ENCODE measurements at regions not wholly inside any gene's neighbourhood (a gene's known extent, or its start where the extent isn't known, plus 50 kb on each side); places are given as distances from the start of the nearest gene placed in this dataset.
"Not testable (repeated sequence)": the region's sequence is repeated elsewhere in the genome, so short reads cannot be mapped to it uniquely, and the experiment has no call there.

GRCh38 chrX:46184749-46185148 lies 360.5 kb downstream of the ZNF674 start:
- Histone ChIP-seq H3K4me3 (no peak overlapping the region), H3K4me1 (no peaks in the 10 kb centered on the region), H3K27me3 (no peaks in the 10 kb centered on the region), H3K36me3 (no peaks in the 10 kb centered on the region), H3K27ac (no peak overlapping the region), H3K9me3 (no peaks in the 10 kb centered on the region)
- ATAC-seq: no peak
- WGBS, 2 donors (ENCODE audit: low coverage in 1 of 2): 50 to 65% methylated on average over 2 of the region's 2 CpGs
- TF ChIP-seq POLR2A (IDR thresholded peaks at IDR 0.05) (no peak), CTCF (IDR thresholded peaks at IDR 0.05) (no peak), POLR2AphosphoS5 (IDR thresholded peaks at IDR 0.05) (no peak), EP300 (IDR thresholded peaks at IDR 0.05) (no peak)

GRCh38 chrX:46180258-46180687 lies 364.9 kb downstream of the ZNF674 start:
- Histone ChIP-seq H3K27ac (no peak overlapping the region), H3K4me1 (no peaks in the 10 kb centered on the region), H3K36me3 (no peaks in the 10 kb centered on the region), H3K9me3 (no peaks in the 10 kb centered on the region), H3K4me3 (no peak overlapping the region), H3K27me3 (no peaks in the 10 kb centered on the region)
- no peak for ATAC-seq
- 80% methylated on average over 1 of the region's 3 CpGs; no CpG with 5 or more reads in 1 of the 2 donors for WGBS, 2 donors (ENCODE audit: low coverage in 1 of 2)
- TF ChIP-seq EP300 (IDR thresholded peaks at IDR 0.05): no peak
- TF ChIP-seq POLR2A (IDR thresholded peaks at IDR 0.05): no peak
- TF ChIP-seq POLR2AphosphoS5 (IDR thresholded peaks at IDR 0.05): no peak

GRCh38 chrX:46179748-46180147 lies 365.5 kb downstream of the ZNF674 start:
- WGBS, 2 donors (ENCODE audit: low coverage in 1 of 2): 43% methylated on average over 1 of the region's 3 CpGs; no CpG with 5 or more reads in 1 of the 2 donors
- Histone ChIP-seq H3K9me3 (no peaks in the 10 kb centered on the region), H3K4me3 (no peak overlapping the region), H3K4me1 (no peaks in the 10 kb centered on the region), H3K27ac (no peak overlapping the region), H3K27me3 (no peaks in the 10 kb centered on the region), H3K36me3 (no peaks in the 10 kb centered on the region)
- TF ChIP-seq EP300 (IDR thresholded peaks at IDR 0.05) (no peak), POLR2AphosphoS5 (IDR thresholded peaks at IDR 0.05) (no peak), POLR2A (IDR thresholded peaks at IDR 0.05) (no peak), CTCF (IDR thresholded peaks at IDR 0.05) (no peak)
- ATAC-seq: no peak

DNA sequence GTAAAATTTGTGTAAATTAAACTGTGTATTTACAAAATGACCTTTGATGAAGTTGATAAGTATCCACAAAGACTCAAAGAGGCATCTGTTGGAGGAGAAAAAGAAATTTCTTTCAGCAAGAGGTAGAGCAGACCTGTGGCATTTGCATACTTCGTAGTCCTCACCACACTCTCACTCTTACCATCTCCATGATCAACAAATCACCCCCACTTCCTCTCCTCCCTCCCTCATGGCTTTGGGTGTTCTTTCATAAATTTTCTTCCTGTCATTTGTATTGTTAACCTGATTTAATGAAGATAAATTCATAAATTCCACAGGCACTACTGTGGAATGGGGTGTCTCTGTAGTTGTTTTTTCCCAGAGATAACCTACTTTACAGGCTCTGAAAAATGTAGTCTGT lies 366.5 kb downstream of the ZNF674 start:
- Histone ChIP-seq H3K9me3 (no peaks in the 10 kb centered on the region), H3K27ac (no peak overlapping the region), H3K27me3 (no peaks in the 10 kb centered on the region), H3K4me3 (no peak overlapping the region), H3K4me1 (no peaks in the 10 kb centered on the region), H3K36me3 (no peaks in the 10 kb centered on the region)
- 54 to 63% methylated on average over 1 of the region's 1 CpG for WGBS, 2 donors (ENCODE audit: low coverage in 1 of 2)
- ATAC-seq: no peak
- TF ChIP-seq POLR2AphosphoS5 (IDR thresholded peaks at IDR 0.05): no peak
- no peak for TF ChIP-seq CTCF (IDR thresholded peaks at IDR 0.05)
- TF ChIP-seq POLR2A (IDR thresholded peaks at IDR 0.05): no peak
- no peak for TF ChIP-seq EP300 (IDR thresholded peaks at IDR 0.05)

DNA sequence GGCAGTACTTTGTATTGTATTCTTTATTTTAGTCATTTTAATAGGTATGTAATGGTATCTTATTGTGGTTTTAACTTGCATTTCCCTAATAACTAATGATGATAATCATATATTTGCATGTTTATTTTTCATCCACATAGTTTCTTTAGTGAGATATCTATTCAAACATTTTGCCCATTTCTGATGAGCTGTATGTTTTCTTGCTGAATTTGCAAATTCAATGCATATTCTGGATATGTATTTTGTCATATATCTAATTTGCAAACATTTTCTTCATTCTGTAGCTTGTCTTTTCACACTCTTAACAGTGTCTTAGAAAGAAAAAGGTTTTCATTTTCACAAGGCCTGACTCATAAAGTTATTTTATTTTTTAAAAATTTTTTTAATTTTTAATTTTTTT lies 372.1 kb downstream of the ZNF674 start:
- Histone ChIP-seq H3K4me3 (no peak overlapping the region), H3K27ac (no peak overlapping the region), H3K9me3 (no peaks in the 10 kb centered on the region), H3K36me3 (no peaks in the 10 kb centered on the region), H3K4me1 (no peaks in the 10 kb centered on the region), H3K27me3 (no peaks in the 10 kb centered on the region)
- no peak for TF ChIP-seq EP300 (IDR thresholded peaks at IDR 0.05)
- no peak for TF ChIP-seq POLR2A (IDR thresholded peaks at IDR 0.05)
- TF ChIP-seq POLR2AphosphoS5 (IDR thresholded peaks at IDR 0.05): no peak
- no peak for TF ChIP-seq CTCF (IDR thresholded peaks at IDR 0.05)
- no peak for ATAC-seq

DNA sequence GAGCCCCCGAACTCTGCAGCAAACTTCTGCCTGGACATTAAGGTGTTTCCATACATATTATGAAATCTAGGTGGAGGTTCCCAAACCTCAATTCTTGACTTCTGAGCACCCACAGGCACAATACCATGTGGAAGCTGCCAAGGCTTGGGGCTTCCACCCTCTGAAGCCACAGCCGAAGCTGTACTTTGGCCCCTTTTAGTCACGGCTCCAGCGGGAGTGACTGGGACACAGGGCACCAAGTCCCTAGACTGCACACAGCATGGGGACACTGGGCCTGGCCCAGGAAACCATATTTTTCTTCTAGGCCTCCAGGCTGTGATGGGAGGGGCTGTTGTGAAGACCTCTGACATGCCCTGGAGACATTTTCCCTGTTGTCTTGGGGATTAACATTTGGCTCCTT lies 373.8 kb downstream of the ZNF674 start:
- not testable (repeated sequence) for H3K36me3 ChIP-seq, ATAC-seq, H3K27ac ChIP-seq, H3K4me1 ChIP-seq, H3K9me3 ChIP-seq, H3K4me3 ChIP-seq, H3K27me3 ChIP-seq
- WGBS, 2 donors (ENCODE audit: low coverage in 1 of 2): no CpG with 5 or more reads among the region's 4 CpGs
